ENCODE measurements at regions not wholly inside any gene's neighbourhood (a gene's known extent, or its start where the extent isn't known, plus 50 kb on each side); places are given as distances from the start of the nearest gene placed in this dataset.

GRCh38 chr12:61037792-61038191, 1222.4 kb upstream of the USP15 start:
- DNase-seq (no peak), ATAC-seq (no peak)
- H3K4me1 ChIP-seq = no peaks in the 10 kb centered on the region
- no peaks in the 10 kb centered on the region for H3K9me3 ChIP-seq
- intact Hi-C loops (cut with DNase I) = no loop called here
- WGBS (ENCODE audit: insufficient coverage, low coverage, low lambda C conversion rate, missing lambda C conversion rate) = 25% methylated on average over 1 of the region's 1 CpG
- H3K4me3 ChIP-seq = no peak overlapping the region
- H3K27me3 ChIP-seq = no peaks in the 10 kb centered on the region
- H3K36me3 ChIP-seq = no peaks in the 10 kb centered on the region
- TF ChIP-seq POLR2A (IDR thresholded peaks at IDR 0.05) = no peak
- no peak for TF ChIP-seq CTCF (IDR thresholded peaks at IDR 0.05)
- no peak overlapping the region for H3K27ac ChIP-seq

- H3K27me3 ChIP-seq = no peaks in the 10 kb centered on the region
- WGBS (ENCODE audit: insufficient coverage, low coverage, low lambda C conversion rate, missing lambda C conversion rate) = 40% methylated on average over 3 of the region's 3 CpGs
- no peak for TF ChIP-seq POLR2A (IDR thresholded peaks at IDR 0.05)
- TF ChIP-seq CTCF (IDR thresholded peaks at IDR 0.05) = no peak
- no peaks in the 10 kb centered on the region for H3K4me1 ChIP-seq
- H3K4me3 ChIP-seq = no peak overlapping the region
- DNase-seq (no peak), ATAC-seq (no peak)
- H3K9me3 ChIP-seq = no peaks in the 10 kb centered on the region
- H3K27ac ChIP-seq = no peak overlapping the region
- intact Hi-C loops (cut with DNase I) = no loop called here
- H3K36me3 ChIP-seq = no peaks in the 10 kb centered on the region
Measured at GRCh38 chr12:61043838-61044237, 1216.4 kb upstream of the USP15 start.

- Histone ChIP-seq H3K36me3 (no peaks in the 10 kb centered on the region), H3K4me3 (no peak overlapping the region), H3K27me3 (no peaks in the 10 kb centered on the region), H3K9me3 (no peaks in the 10 kb centered on the region), H3K27ac (no peak overlapping the region), H3K4me1 (no peaks in the 10 kb centered on the region)
- no peak for TF ChIP-seq CTCF (IDR thresholded peaks at IDR 0.05)
- TF ChIP-seq POLR2A (IDR thresholded peaks at IDR 0.05) = no peak
- ATAC-seq (no peak), DNase-seq (no peak)
- intact Hi-C loops (cut with DNase I) = no loop called here
- 51% methylated on average over 3 of the region's 3 CpGs for WGBS (ENCODE audit: insufficient coverage, low coverage, low lambda C conversion rate, missing lambda C conversion rate)
Measured at GRCh38 chr12:61044766-61045165, 1215.4 kb upstream of the USP15 start.

GRCh38 chr12:61070640-61071414, 1189.4 kb upstream of the USP15 start:
- 61% methylated on average over 3 of the region's 3 CpGs for WGBS (ENCODE audit: insufficient coverage, low coverage, low lambda C conversion rate, missing lambda C conversion rate)
- Histone ChIP-seq H3K4me3 (no peak overlapping the region), H3K27ac (no peak overlapping the region), H3K27me3 (no peaks in the 10 kb centered on the region), H3K9me3 (no peaks in the 10 kb centered on the region), H3K4me1 (no peaks in the 10 kb centered on the region), H3K36me3 (no peaks in the 10 kb centered on the region)
- ATAC-seq (no peak), DNase-seq (no peak)
- no peak for TF ChIP-seq CTCF (IDR thresholded peaks at IDR 0.05)
- TF ChIP-seq POLR2A (IDR thresholded peaks at IDR 0.05) = no peak
- intact Hi-C loops (cut with DNase I) = no loop called here

- Histone ChIP-seq H3K4me1 (no peaks in the 10 kb centered on the region), H3K27me3 (no peaks in the 10 kb centered on the region), H3K4me3 (no peak overlapping the region), H3K36me3 (no peaks in the 10 kb centered on the region), H3K27ac (no peak overlapping the region), H3K9me3 (no peaks in the 10 kb centered on the region)
- DNase-seq (no peak), ATAC-seq (no peak)
- TF ChIP-seq POLR2A (IDR thresholded peaks at IDR 0.05) (no peak), CTCF (IDR thresholded peaks at IDR 0.05) (no peak)
- intact Hi-C loops (cut with DNase I) = no loop called here
Measured at GRCh38 chr12:61072717-61073116, 1187.5 kb upstream of the USP15 start.

Data from right lobe of liver (tissue), 6 donors.